ENCODE measurements at regions not wholly inside any gene's neighbourhood (a gene's known extent, or its start where the extent isn't known, plus 50 kb on each side); places are given as distances from the start of the nearest gene placed in this dataset.
A peak's percentile ranks its signal among the peaks of the same experiment; 100 is the strongest.

DNA sequence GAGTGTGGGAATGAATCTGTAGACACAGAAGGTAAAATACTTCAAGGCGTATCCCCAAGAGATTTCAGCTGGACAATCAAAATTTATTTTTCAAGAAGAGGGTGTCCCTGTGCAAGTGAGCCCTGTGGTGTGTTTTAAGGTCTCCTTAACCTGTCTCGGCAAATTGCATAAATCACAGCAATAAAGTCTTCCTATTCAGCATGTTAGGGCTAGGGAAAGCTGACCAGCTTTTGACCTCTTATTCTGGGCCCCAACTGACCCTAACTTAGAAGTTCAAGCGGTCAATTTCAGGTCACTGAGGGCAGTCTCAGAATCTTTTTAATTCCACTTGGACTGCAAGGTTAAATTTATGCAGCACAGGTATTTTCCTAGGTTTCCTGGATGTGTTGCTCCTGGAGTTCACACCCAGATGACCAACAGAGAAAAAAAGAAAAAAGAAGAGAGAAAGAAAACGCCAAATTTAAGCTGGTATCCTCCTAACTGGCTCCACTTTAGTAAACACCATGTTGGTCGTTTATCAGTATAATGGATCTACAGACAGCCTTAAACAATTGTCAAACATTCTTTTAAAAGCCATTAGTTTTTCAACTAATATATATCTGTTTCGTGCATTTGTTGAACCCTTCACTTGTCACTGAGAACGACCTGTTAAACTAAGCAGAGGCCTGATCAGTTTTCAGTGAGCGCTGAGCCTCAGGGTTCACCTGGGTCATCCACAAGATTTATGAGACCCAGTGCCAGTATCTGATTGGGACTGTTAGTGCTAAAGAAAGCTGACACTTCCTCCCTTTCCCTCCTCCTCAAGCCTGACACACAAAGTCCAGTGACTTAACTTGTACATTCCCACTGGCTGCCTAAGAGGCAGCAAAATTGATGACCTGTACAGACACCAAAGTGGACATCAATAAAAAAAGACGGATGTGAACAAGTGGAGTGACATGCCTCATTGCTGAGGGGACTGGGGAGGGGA lies 546.1 kb downstream of the NR2F1-AS1 start:
- no peak overlapping the region for H3K4me3 ChIP-seq (ENCODE audit: low read depth, low read length)
- ChIA-PET CTCF (no interaction called here), POLR2A (no interaction called here)
- no peak for TF ChIP-seq CTCF (IDR thresholded peaks at IDR 0.05; ENCODE audit: insufficient read depth, low read length, missing control alignments)
- DNase-seq (ENCODE audit: low read depth, low spot score): no peak

- ChIA-PET CTCF (no interaction called here), POLR2A (no interaction called here)
- H3K4me3 ChIP-seq (ENCODE audit: low read depth, low read length): no peak overlapping the region
- peak; percentile 10 for DNase-seq (ENCODE audit: low read depth, low spot score)
- TF ChIP-seq CTCF (IDR thresholded peaks at IDR 0.05; ENCODE audit: insufficient read depth, low read length, missing control alignments): no peak
Measured at GRCh38 chr5:93022796-93023447, 558.1 kb downstream of the NR2F1-AS1 start.

- ChIA-PET POLR2A (no interaction called here), CTCF (no interaction called here)
- no peak overlapping the region for H3K4me3 ChIP-seq (ENCODE audit: low read depth, low read length)
- TF ChIP-seq CTCF (IDR thresholded peaks at IDR 0.05; ENCODE audit: insufficient read depth, low read length, missing control alignments): no peak
- no peak for DNase-seq (ENCODE audit: low read depth, low spot score)
Measured at GRCh38 chr5:93022211-93022610, 558.8 kb downstream of the NR2F1-AS1 start.

DNA sequence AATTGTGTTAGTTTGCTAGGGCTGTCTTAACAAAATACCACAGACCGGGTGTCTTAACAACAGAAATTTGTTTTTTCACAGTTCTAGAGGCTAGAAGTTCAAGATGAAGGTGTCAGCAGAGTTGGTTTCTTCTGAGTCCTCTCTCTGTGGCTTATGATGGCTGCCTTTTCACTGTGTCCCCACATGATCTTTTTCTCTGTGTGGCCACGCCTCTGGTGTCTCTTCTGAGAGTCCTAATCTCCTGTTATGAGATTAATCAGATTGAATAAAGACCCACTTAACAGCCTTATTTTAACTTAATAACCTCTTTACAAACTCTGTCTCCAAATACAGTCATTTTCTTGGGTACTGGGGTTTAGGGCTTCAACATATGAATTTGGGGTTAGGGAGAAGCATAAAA lies 561.1 kb downstream of the NR2F1-AS1 start:
- no peak for TF ChIP-seq CTCF (IDR thresholded peaks at IDR 0.05; ENCODE audit: insufficient read depth, low read length, missing control alignments)
- H3K4me3 ChIP-seq (ENCODE audit: low read depth, low read length): no peak overlapping the region
- POLR2A ChIA-PET: no interaction called here
- DNase-seq (ENCODE audit: low read depth, low spot score): no peak
- CTCF ChIA-PET: interaction anchor here (0.6 kb wide), 1 partner anchor 89 kb away, joined by 3 read pairs; no protein-coding TSS in a partner anchor

- peak; percentile 14 for DNase-seq (ENCODE audit: low read depth, low spot score)
- CTCF ChIA-PET: no interaction called here
Measured at GRCh38 chr5:93018461-93018860, 562.6 kb downstream of the NR2F1-AS1 start.

More at GRCh38 chr5:93018461-93018860, 562.6 kb downstream of the NR2F1-AS1 start:
- POLR2A ChIA-PET: no interaction called here
- H3K4me3 ChIP-seq (ENCODE audit: low read depth, low read length): no peak overlapping the region
- TF ChIP-seq CTCF (IDR thresholded peaks at IDR 0.05; ENCODE audit: insufficient read depth, low read length, missing control alignments): no peak

All from AG04449 (cell line).